ENCODE measurements at regions not wholly inside any gene's neighbourhood (a gene's known extent, or its start where the extent isn't known, plus 50 kb on each side); places are given as distances from the start of the nearest gene placed in this dataset.

DNA sequence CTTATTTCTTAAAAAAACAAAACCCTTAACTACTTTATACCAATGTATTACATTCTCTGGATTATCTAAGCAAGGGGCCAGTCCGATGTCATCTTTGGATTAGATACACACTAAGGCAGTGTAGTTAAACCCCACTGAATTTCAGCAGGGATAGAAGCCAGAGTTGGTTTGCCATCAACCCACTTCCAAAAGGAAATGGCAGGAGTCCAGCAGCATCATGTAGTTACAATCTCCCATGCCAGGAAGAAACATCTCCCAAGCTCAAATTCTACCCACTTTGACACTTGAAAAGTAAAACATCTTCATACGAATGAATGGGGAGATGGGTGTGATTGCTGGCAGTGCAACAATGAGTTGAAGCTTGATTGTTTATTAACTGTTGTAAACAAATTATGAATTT is 203.5 kb upstream of the PLXNC1 start:
- DNase-seq, result no peak

DNA sequence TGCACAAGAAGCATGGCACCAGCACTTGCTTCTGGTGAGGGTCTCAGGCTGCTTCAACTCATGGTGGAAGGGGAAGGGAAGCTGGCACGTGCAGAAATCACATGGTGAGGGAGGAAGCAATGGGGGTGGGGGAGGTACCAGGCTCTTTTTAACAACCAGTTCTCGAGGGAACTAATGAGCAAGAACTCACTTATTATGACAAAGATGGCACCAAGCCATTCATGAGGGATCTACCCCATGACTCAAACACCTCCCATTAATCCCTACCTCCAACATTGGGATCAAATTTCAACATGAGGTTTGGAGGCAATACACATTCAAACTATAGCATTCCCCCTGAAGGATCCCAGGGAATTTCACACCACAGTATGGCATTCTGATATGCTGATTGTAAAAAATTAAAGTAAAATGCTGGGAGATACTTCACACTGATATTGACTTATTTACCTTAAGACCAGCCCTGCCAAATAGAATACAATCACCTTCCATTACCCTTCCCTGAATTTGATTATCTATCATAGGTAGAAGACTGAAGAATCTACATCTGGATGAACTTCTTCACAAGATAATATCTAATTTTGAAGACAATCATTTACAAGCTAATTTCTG is 201.7 kb upstream of the PLXNC1 start:
- DNase-seq, result no peak

DNA sequence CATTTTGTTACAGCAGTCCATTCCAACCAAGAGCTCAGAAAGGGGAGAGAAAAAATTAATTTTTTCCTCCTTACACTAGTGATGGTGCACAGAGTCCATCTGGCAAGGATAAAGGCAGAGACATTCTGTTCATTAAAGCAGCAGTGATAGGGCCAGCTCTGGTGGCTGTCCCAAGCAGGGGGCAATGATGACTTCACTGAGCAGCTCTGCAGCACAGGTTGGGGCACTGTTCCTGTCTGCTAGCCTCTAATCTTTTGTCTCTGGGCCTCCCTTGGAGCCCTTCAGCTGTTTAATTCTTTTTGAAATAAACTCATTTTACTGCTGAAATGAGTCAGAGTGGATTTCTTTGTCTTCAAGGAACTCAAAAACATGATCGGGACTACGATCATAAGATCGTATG is 200.9 kb upstream of the PLXNC1 start:
- no peak for DNase-seq

DNA sequence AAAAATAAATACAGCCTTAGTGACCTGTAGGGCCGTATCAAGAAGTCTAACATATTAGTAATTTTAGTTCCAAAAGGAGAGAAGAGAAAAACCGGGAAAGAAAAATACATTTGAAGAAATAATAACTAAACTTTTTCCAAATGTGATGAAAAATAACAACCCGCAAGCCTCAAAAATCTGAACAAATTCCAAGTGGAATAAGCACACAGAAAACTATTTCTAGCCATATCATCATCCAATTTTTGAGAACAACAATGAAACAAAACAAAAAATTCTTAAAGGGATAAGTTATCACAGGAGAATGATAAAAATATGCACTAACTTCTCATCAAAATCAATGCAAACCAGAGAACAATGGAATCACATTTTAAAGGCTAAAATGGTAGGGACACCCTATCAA is 198.1 kb upstream of the PLXNC1 start:
- DNase-seq, result no peak

DNA sequence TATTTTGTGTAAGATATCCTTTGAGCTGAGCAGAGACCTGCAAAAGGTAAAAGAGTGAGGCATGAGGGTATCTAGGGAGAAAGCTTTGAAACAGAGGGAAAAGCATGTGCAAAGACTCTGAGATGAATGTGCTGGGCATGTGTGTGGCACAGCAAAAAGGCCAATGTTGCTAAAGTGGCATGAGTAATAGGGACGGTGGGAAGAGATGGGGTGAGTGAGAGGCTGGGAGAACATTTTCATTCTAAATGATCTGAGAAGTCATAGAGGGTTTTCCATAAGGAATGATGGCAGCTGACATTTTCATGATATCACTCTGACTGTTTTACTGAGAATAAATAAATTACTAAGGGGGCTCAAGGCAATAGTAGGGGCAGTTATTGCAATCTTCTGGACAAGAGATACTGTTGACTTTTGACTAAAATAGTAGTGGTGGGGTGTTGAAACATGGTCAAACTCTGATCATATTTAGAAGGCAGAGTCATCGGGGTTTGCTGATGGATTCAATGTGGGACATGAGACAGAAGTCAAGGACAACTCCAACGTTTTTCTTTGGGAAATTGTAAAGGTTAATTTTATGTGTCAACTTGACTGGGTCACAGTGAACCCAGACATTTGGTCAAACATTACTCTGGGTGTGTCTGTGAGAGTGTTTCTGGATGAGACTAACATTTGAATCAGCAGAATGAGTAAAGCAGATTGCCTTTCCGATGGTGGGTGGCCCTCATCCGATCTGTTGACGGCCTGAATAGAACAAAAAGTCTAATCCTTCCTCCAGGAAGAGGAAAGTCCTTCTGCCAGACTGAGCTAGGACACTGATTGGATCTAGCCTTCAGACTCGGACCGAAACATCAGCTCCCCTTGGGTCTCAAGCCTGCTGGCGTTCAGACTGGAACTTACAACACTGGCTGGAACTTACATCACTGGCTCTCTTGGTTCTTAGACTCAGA is 193.9 kb upstream of the PLXNC1 start:
- DNase-seq, result no peak

DNA sequence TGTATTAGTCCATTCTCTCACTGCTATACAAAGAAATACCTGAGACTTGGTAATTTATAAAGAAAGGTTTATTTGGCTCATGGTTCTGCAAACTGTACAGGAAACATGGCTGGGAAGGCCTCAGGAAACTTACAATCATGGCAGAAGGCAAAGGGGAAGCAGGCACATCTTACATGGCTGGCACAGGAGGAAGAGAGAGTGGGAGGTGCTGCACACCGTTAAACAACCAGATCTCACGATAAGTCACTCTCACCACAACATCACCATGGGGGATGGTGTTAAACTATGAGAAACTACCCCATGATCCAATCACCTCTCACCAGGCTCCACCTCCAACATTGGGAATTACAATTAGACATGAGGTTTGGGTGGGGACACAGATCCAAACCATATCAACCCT is 191.8 kb upstream of the PLXNC1 start:
- DNase-seq, result no peak

DNA sequence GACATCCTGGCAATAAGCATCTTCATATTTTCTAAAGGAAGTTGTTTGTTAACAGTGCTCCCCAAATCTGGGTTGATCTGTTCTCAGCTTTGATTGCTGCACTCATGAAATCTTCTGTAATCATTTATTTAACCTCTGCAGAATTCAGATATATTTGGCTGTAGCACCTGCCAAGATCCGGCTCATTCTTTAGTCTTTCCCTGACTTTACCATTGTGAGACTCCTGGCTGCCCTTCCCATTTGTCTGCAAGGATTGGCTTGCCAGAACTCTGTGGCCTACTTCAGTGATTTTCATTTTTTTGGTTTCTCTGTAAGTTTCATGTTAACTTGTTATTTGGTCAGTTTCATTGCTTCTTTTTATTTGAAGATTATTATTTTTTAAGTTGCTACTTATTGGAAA is 191.2 kb upstream of the PLXNC1 start:
- DNase-seq, result no peak

DNA sequence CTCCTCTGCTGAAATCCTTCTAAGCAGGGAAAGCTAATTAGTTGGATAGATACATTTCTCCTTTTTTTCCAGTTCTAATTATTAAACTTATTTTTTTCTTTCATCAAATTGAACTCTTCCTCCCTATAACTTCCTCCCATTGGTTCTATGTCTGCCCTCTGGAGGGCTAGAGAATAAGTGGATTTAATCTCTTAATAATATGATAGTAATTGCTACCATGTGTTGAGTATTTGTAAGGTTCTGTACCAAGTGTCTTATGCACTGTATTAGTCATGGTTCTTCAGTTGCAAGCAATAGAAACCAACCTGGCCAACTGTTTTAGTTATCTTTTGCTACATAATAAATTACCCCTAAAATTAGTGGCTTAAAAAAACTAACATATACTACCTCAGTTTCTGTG is 190.5 kb upstream of the PLXNC1 start:
- DNase-seq, result no peak

DNA sequence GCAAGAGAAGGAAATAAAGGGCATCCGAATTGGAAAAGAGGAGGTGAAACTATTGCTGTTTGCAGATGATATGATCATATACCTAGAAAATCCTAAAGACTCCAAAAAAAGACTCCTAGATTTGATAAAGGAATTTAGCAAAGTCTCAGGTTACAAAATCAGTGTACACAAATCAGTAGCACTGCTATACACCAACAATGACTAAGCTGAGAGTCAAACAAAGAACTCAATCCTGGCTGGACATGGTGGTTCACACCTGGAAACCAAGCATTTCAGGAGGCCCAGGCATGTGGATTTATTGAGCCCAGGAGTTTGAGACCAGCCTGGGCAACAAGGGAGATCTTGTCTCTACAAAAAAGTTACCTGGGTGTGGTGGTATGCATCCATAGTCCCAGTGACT is 188.7 kb upstream of the PLXNC1 start:
- DNase-seq, result no peak

DNA sequence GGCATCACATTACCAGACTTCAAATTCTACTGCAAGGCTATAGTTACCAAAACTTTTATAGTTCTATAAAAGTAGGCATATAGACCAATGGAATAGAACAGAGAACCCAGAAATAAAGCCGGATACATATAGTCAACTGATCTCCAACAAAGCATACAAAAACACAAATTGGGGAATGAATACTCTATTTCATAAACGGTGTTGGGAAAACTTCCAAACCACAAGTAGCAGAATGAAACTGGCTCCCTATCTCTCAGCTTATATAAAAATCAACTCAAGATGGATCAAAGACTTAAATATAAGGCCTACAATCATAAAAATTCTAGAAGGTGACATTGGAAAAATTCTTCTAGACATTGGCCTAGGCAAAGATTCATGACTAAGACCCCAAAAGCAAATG is 187.9 kb upstream of the PLXNC1 start:
- DNase-seq, result no peak

DNA sequence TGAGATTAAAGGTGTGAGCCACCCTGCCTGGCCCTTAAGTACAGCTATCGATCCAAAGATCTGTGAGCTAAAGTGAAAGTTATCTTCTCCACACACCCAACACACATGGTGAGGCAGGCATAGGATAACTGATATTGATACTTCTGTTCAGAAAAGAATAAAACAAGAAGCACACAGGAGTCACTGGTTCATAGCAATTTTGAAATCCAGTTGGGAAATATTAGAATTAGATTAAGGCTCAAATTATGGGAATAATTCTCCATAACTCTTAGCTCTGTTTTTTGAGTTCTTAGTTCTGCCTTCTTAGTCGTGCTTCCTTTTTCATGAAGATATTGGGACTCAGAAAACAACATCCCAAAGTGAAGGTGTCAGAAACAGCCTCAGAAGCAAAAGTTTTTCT is 186.0 kb upstream of the PLXNC1 start:
- DNase-seq, result no peak

DNA sequence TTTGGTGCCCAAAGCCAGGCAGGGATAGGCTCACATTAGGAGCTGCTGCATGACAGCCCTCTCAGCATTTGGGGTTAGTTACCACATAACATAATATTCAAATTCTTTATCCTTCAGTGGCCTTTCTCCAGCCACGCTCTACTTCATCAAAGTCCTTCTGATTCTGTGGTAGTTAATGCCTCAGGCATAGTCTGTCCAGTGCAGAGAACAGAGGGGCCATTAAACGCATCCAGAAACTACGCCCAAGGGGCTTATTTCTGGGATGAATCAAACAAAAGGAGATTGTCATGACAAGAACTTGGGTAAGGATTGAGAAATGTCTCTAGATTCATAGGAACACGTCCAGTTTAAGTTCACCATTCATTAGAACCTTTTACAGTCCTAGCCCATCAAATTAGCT is 183.4 kb upstream of the PLXNC1 start:
- no peak for DNase-seq

DNA sequence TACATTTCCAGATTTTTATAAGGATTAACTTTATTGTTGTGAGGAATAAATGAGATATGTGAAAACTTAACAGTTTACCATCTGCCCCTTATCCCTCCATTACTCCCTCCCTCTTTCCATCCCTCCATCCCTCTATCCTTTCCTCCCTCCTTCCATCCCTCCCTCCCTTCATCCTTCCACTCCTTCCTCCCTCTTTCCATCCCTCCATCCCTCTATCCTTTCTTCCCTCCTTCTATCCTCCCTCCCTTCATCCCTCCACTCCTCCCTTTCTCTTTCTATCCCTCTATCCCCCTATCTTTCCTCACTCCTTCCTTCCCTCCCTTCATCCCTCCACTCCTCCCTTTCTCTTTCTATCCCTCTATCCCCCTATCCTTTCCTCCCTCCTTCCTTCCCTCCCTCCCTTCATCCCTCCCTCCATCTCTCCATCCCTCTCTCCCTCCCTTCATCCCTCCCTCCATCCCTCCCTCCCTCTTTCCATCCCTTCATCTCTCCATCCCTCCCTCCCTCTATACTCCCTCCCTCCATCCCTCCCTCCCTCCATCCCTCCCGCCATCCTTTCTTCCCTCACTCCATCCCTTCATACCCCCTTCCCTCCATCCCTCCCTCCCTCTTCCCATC is 181.8 kb upstream of the PLXNC1 start:
- DNase-seq, result no peak

DNA sequence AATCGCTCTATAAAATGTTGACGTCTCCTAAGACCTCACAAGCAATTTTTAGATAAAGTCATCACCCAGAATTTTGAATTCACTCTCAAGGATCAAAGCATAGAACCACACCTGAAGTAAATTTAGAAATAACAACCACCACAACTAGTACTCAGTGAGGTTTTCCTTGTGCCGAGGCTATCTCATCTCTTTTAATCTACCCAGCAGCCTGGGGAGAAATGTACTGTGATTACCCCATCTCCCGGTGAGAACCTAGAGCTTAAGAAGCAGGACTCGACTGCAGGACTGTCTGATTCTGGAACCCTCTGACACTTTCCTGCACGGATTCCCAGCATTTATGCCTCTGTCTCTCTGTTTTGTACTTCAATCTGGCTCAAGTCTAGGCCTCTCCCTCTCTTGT is 180.9 kb upstream of the PLXNC1 start:
- no peak for DNase-seq

DNA sequence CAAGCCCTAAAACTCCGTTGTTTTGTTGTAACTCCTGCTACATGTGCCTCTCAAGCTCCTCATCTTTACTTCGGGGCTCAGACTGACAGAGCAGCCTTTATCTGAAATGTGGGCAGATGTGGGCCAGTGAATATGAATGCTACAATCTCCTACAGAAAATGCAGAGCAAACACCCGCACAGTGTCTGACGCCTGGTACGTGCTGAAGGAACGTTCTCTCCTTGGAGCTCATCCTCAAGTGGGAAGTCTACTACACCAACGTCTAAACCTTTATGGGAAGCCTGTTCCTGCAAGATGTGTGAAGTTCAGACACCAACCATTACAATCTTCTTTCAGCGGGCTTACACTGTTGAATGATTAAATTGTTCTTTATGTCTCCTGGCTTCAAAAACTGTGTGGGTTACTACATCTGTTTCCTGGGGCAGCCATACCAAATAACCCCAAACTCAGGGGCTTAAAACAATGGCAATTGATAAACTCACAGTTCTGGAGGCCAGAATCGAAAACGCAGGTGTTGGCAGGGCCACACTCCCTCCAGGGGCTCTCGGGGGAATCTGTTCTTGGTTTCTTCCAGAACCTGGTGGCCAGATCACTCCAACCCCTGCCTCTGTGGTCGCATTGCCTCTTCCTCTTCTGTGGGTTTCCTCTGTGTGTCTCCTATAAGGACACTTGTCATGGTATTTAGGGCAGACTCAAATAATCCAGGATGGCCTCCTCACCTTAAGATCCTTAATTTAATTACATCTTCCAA is 179.7 kb upstream of the PLXNC1 start:
- no peak for DNase-seq

DNA sequence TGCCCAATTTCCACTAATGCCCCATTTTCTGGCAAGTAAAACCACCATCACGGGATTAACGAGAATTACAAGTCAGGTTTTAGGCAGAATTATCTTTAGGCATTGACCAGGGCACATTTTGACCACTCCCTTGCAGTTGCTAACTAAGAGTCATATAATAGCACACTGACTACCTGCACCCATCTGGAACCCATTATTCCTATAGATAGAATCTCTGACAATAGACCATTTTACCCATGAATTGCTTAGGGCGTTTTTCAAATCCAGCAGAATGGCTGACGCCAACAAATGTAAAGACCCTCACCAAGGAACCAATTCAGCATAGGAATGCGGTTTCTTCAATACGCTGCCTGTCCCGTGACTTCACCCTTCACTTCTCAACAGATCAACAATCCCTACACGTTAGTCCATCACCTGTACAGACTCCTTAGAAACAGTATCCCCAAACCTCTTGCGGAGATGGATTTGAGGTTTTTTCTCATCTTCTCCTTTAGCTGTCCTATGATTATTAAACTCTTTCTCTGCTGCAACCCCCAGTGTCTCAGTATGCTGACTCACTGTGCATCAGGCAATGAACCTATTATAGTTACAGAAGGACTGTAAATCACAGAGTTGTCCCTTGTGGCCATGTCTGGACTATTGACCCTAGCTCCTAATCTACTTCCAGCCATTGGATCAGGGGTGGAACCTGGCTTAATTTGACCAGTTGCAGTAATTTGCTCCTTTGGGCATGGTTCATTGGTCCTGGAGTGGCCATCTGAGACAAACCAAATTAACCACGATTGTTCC is 177.3 kb upstream of the PLXNC1 start:
- DNase-seq, result no peak

DNA sequence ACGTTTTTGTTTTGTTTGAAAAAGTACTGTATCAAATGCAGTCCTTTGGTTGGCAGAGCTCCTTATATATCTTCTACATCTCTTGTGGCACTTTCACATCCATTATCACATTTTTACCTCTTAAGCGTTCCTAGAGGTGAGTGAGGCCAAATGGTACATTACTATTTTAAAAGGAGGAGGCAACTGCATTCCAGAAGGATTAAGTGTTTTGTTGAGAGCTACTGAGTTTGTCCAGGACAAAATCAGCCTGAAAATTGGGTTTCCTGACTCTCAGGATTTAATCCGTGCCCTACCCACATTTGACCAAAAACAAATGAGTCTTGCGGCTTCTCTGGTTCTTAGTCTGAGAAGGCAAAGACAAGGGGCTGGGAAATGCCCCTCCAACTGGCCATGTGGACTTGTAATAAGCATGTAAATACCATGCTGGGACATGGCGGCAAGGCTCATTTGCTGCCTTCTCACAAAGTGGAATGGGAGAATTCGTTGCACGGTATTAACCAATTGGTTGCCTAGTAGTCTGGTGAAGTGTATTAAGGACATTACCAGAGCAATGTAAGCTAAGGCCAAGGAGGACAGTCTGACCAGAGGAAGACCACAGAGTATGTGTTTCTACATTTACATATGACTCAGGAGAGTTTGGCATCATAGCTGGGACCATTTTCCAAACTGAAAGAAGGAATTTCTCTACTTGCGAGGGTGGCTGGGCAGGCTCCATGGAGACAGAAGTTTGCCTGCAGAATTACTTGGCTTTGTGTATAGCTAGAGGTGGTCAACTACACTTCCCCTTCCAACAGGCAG is 175.8 kb upstream of the PLXNC1 start:
- DNase-seq, result no peak

DNA sequence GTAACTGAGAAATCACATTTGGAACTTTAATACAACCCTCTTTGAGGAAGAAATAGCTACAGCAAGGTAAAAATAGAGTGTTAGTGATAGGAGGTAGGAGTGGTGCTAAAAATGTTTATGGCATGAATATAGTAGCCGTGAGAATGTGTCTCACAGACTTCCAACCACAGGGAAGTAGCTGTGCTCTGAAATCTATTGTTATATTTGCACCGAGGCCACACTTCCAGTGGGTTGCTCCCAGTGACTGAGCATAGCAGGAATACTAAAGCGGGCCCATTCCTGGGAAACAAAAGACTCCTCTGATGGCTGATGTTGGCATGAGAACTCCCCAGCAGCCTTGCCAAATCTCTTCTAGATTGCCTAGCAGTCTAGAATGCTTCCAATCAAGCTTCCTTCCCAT is 174.1 kb upstream of the PLXNC1 start:
- DNase-seq, result no peak

DNA sequence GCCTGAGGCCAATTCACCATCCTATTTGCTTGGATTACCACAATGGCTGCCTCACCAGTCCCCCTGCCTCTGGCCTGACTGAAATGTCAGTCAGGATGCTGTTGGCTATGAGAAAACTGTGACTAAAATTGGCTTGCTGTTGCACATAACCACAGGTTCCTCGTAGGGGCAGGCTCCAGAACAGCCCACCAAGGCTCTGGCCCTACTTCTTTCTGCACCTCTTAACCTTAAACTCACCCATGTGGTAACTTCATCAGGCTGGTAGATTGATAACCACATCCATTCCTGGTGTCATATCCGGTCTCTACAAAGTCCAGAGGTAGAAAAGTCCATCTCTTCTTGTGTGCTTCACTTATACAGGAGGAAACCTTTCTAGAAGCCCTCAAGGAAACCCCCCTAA is 172.4 kb upstream of the PLXNC1 start:
- no peak for DNase-seq

DNA sequence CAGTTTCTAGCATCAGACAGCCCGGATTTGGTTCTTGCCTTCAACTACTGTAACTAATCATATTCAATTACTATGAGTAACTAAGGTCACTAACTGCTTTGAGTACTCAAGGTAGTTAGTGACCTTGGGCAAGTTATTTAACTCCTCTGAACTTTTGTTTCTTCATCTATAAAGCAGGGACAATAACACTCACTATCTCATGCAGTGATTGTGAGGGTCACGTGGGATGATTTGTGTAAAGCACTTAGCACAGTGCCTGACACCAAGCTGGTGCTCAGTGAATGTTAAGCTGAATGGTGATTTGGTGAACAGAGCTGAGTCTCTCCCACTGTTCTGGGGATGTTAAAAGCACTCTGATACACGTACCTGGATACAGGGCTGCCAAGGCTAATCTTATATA is 171.3 kb upstream of the PLXNC1 start:
- no peak for DNase-seq

DNA sequence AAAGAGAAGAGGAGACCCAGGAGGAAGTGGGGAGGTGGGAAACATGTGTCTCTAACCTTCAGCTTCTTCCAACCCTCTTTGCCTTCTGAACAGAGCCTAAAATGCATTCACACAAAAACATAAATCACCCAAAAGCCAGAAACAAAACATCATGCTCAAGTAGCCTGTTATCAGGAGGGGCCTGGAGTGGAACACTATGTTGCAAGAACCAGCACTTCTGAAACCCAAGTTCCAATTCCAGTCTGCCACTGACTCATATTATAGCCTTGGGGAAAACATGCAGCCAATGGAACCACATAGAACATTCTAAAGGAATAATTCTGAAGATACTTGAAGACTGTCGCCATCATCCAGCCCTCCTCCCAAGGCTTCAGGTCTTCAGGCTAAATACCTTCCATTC is 169.8 kb upstream of the PLXNC1 start:
- no peak for DNase-seq

DNA sequence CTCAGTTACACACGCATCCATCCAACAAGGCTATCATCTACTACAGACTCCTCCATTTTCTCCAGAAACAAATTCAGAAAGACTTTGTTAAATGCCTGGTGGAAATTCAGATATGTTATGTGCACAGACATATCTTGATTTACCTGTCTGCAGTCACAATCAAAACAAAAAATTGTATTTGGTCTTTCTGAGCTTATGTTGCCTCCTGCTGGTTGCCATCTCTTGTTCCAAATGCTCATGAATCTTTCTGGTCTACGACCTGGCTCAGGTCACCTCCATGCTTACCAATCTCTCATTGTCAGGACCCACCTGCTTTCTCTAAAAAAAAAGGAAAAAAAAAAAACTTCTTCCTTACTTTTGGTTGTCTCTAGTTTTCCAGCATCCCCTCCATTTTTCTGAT is 169.2 kb upstream of the PLXNC1 start:
- peak; percentile 6 for DNase-seq

Measured in activated CD4-positive, alpha-beta T cell treated with anti-CD3 and anti-CD28 coated beads, Interleukin-2, amount 50 U/mL, for 16 hours (primary cell).